K562 (cell line): ENCODE measurements at regions not wholly inside any gene's neighbourhood (a gene's known extent, or its start where the extent isn't known, plus 50 kb on each side); places are given as distances from the start of the nearest gene placed in this dataset.

Experiments
- ATAC-seq: fragments of 200-7000 bp; cut with Tn5 transposase; 3 replicates; pipeline ENCODE4 v1.9.1; 2020; ENCODE audit warnings: moderate library complexity
- BruUV-seq: library from RNA; stranded (reverse); fragments of 400-500 nt; replicated peaks from 2 replicates; lab custom pipeline; 2021; lab: Mats Ljungman, UMichigan
- CTCF ChIA-PET: fragments of 300-600 bp; formaldehyde crosslinking; extraction: SDS; loops from one replicate; lab custom pipeline; 2021; ENCODE audit warnings: low intra/inter-chr PET ratio; lab: Yijun Ruan, JAX
- POLR2A ChIA-PET: fragments of 300-600, 350-650 bp; sonication (Branson Sonifier 250); formaldehyde crosslinking; extraction: SDS; loops from one replicate; lab custom pipeline; 2021; ENCODE audit warnings: antibody characterized with exemption, inconsistent platforms; lab: Yijun Ruan, JAX
- DNase-seq, 4 experiments: peaks; one replicate each; pipeline versions ENCODE4 v3.0.0 to v3.0.0-alpha.2; 2011 to 2018; ENCODE audit warnings: low spot score in 3 of 4, mixed read lengths in 3 of 4; ENCODE audit errors: extremely low read depth in 1 of 4
- FAIRE-seq: peaks from 2 replicates; lab custom pipeline; 2011; peaks lifted over from hg19 to GRCh38; lab: Jason Lieb, UNC
- H2AFZ ChIP-seq: 2 replicates; pipeline ENCODE4 v1.6.0; 2011; ENCODE audit warnings: low read depth, low read length, control low read depth, inconsistent platforms
- H3K27ac ChIP-seq: fragments of 200-600 bp; 3 replicates; pipeline ENCODE4 v1.8.0; 2011; ENCODE audit warnings: low read depth, mild to moderate bottlenecking, control low read depth, inconsistent platforms, low read length, moderate library complexity, mixed read lengths; ENCODE audit errors: extremely low read depth
- H3K27me3 ChIP-seq, 2 experiments: fragments of 300-600 bp in 1 of 2; 2 replicates in 1 of 2; 3 replicates in 1 of 2; pipeline versions ENCODE4 v1.6.0 to v1.8.0; 2011; ENCODE audit warnings: inconsistent platforms in 2 of 2, low read length in 2 of 2, mild to moderate bottlenecking in 1 of 2, mixed read lengths in 1 of 2, moderate library complexity in 1 of 2; ENCODE audit not compliant: control insufficient read depth in 2 of 2, insufficient read depth in 2 of 2
- H3K36me3 ChIP-seq: fragments of 300-600 bp; 3 replicates; pipeline ENCODE4 v1.8.0; 2011; ENCODE audit warnings: mild to moderate bottlenecking, low read length, inconsistent platforms; ENCODE audit not compliant: control insufficient read depth, insufficient read depth
- H3K4me1 ChIP-seq, 2 experiments: fragments of 200-600 bp in 1 of 2; replicated peaks in 1 of 2; 2 replicates in 1 of 2; 3 replicates in 1 of 2; pipeline versions ENCODE4 v1.5.1 to v1.8.0; 2011; ENCODE audit warnings: inconsistent platforms in 2 of 2, low read length in 2 of 2, mild to moderate bottlenecking in 1 of 2, mixed read lengths in 1 of 2, moderate library complexity in 1 of 2; ENCODE audit not compliant: control insufficient read depth in 2 of 2, insufficient read depth in 2 of 2
- H3K4me2 ChIP-seq: 2 replicates; pipeline ENCODE4 v1.6.1; 2011; ENCODE audit warnings: low read length, control low read depth, inconsistent platforms, mixed read lengths; ENCODE audit not compliant: insufficient read depth
- H3K4me3 ChIP-seq: fragments of 200-600 bp; sonication (generic), shearing (Covaris generic); 2 replicates; pipeline ENCODE4 v1.5.1; 2016; ENCODE audit warnings: control low read depth, inconsistent platforms
- H3K79me2 ChIP-seq: fragments of 200-600 bp; 3 replicates; pipeline ENCODE4 v1.8.0; 2011; ENCODE audit warnings: low read length, inconsistent platforms; ENCODE audit not compliant: control insufficient read depth, insufficient read depth
- H3K9ac ChIP-seq, 2 experiments: 2 replicates each; pipeline versions ENCODE4 v1.6.0 to v1.6.1; 2011; ENCODE audit warnings: low read depth in 2 of 2, low read length in 2 of 2, control low read depth in 1 of 2, inconsistent platforms in 1 of 2, mild to moderate bottlenecking in 1 of 2, mixed read lengths in 1 of 2; ENCODE audit not compliant: insufficient read depth in 1 of 2
- H3K9me1 ChIP-seq: one replicate; pipeline ENCODE4 v1.6.0; 2011; ENCODE audit warnings: inconsistent platforms, mild to moderate bottlenecking, low read length, moderate library complexity; ENCODE audit not compliant: control insufficient read depth, insufficient read depth
- H3K9me3 ChIP-seq: replicated peaks from 2 replicates; pipeline ENCODE4 v1.5.1; 2011; ENCODE audit warnings: low read depth, low read length, inconsistent platforms; ENCODE audit not compliant: control insufficient read depth, insufficient read depth
- H4K20me1 ChIP-seq: replicated peaks from 2 replicates; pipeline ENCODE4 v1.6.1; 2011; ENCODE audit warnings: low read length, inconsistent platforms, mixed read lengths; ENCODE audit not compliant: control insufficient read depth, insufficient read depth
- NFIC ChIP-seq: fragments of 450-650 bp; IDR thresholded peaks from 2 replicates; pipeline ENCODE4 v1.6.1; 2017; ENCODE audit warnings: mild to moderate bottlenecking, inconsistent platforms
- TCFL5 ChIP-seq: fragments of 250-450 bp; sonication (Bioruptor Pico); conservative IDR thresholded peaks from 2 replicates; pipeline ENCODE4 v1.6.1; 2021; ENCODE audit warnings: mild to moderate bottlenecking, moderate library complexity, matching md5 sums
- ZSCAN29 ChIP-seq: fragments of 450-650 bp; IDR thresholded peaks from 2 replicates; pipeline ENCODE4 v1.6.1; 2017
- WGBS: fragments of 100-300 bp; shearing (Covaris generic); methylation state at CpG from one replicate; pipeline ENCODE4 v1.1.6; 2016; ENCODE audit warnings: low coverage, mixed read lengths; ENCODE audit not compliant: insufficient coverage; ENCODE audit errors: missing lambda C conversion rate; 5-methylcytosine and 5-hydroxymethylcytosine counted together
- in situ Hi-C: fragments of 300-500 bp; cut with MboI; formaldehyde crosslinking; loops from 4 replicates; pipeline ENCODE4 v1.15.0; 2018; ENCODE audit warnings: inconsistent platforms, mixed read lengths
- intact Hi-C: fragments of 100-400 bp; cut with micrococcal nuclease; formaldehyde crosslinking; loops from 2 replicates; pipeline ENCODE4 v1.14.2; 2022
- TF ChIP-seq, protein P1 (sequence below): sonication (generic); formaldehyde crosslinking; IDR thresholded peaks from 2 replicates; pipeline ENCODE4 v1.8.0; 2022; ENCODE audit warnings: mild to moderate bottlenecking, missing genetic modification reagents
- TF ChIP-seq, protein P2 (sequence below): sonication (generic); formaldehyde crosslinking; IDR thresholded peaks from 2 replicates; pipeline ENCODE4 v1.5.0; 2020; ENCODE audit warnings: missing genetic modification reagents

DNA sequence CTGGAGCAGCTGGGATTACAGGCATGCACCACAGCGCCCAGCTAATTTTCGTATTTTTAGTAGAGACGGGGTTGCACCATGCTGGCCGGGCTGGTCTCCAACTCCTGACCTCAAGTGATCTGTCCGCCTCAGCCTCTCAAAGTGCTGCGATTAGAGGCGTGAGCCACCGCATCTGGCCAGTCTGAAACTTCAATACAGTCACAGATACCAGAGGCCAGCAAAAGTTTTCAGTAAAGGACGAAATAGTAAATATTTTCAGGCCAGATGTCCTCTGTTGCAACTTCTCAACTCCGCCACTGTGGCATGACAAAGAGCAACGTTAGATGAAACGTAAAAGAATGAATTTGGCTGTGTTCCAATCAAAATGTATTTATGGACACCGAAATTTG lies 403.6 kb downstream of the MN1 start:
- POLR2A ChIA-PET = no interaction called here
- TF ChIP-seq ZSCAN29 = no peak
- TF ChIP-seq NFIC = peak; percentile 26; the same call in 1 of the 2 replicates
- TF ChIP-seq, all 486 proteins: peak for 1
- WGBS = 10% methylated on average over 10 of the region's 13 CpGs
- no peaks in the 10 kb centered on the region for H3K9me1 ChIP-seq
- BruUV-seq = no TSS peak
- H4K20me1 ChIP-seq = no peaks in the 10 kb centered on the region
- H3K27me3 ChIP-seq = peaks cover 0 to 2% of the 10 kb centered on the region in 2 experiments; a peak in 1 of 5 replicates
- no peaks in the 10 kb centered on the region for H3K36me3 ChIP-seq
- no peaks in the 10 kb centered on the region for H3K9me3 ChIP-seq
- H3K27ac ChIP-seq = no peak overlapping the region
- H2AFZ ChIP-seq = no peak overlapping the region
- intact Hi-C loops (no loop called here), in situ Hi-C loops (no loop called here)
- no peak overlapping the region for H3K4me2 ChIP-seq
- no peak for FAIRE-seq
- DNase-seq = no peak
- H3K9ac ChIP-seq = no peak overlapping the region
- CTCF ChIA-PET = no interaction called here
- ATAC-seq = no peak
- H3K79me2 ChIP-seq = no peaks in the 10 kb centered on the region
- H3K4me1 ChIP-seq = no peaks in the 10 kb centered on the region
- H3K4me3 ChIP-seq = no peak overlapping the region

DNA sequence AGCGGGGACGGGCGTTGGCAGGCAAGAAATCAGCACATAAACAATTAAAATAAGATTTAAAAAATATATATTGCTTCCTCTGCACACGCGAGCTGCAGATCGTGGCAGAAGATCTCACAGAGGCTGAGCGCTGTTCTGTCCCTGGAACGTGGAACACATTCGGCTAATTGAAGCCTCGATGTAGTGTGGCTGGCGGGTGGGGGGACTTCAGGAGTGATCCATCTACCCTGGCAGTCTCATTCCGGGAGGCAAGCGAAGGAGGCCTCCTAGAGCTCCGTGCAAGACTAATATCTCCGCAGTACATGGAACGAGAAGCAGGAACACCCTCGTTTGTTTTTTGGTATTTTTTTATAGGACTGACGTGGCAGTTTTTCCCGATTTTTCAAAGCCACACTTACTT lies 402.4 kb downstream of the MN1 start:
- intact Hi-C loops = no loop called here
- TF ChIP-seq, protein P1, sequence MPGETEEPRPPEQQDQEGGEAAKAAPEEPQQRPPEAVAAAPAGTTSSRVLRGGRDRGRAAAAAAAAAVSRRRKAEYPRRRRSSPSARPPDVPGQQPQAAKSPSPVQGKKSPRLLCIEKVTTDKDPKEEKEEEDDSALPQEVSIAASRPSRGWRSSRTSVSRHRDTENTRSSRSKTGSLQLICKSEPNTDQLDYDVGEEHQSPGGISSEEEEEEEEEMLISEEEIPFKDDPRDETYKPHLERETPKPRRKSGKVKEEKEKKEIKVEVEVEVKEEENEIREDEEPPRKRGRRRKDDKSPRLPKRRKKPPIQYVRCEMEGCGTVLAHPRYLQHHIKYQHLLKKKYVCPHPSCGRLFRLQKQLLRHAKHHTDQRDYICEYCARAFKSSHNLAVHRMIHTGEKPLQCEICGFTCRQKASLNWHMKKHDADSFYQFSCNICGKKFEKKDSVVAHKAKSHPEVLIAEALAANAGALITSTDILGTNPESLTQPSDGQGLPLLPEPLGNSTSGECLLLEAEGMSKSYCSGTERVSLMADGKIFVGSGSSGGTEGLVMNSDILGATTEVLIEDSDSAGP (CRISPR knock-in tag) = no peak
- TF ChIP-seq TCFL5 = no peak
- TF ChIP-seq, protein P2, sequence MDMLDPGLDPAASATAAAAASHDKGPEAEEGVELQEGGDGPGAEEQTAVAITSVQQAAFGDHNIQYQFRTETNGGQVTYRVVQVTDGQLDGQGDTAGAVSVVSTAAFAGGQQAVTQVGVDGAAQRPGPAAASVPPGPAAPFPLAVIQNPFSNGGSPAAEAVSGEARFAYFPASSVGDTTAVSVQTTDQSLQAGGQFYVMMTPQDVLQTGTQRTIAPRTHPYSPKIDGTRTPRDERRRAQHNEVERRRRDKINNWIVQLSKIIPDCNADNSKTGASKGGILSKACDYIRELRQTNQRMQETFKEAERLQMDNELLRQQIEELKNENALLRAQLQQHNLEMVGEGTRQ (CRISPR knock-in tag) = no peak
- TF ChIP-seq, all 486 proteins: peak for 0
- Histone ChIP-seq H3K79me2 (no peaks in the 10 kb centered on the region), H4K20me1 (no peaks in the 10 kb centered on the region), H3K9ac (no peak overlapping the region), H2AFZ (no peak overlapping the region), H3K4me2 (no peak overlapping the region), H3K4me1 (no peaks in the 10 kb centered on the region), H3K27me3 (peaks cover 0 to 2% of the 10 kb centered on the region in 2 experiments; a peak in 1 of 5 replicates), H3K4me3 (no peak overlapping the region), H3K9me3 (no peaks in the 10 kb centered on the region), H3K27ac (no peak overlapping the region), H3K36me3 (no peaks in the 10 kb centered on the region), H3K9me1 (no peaks in the 10 kb centered on the region)
- FAIRE-seq = no peak
- ChIA-PET CTCF (no interaction called here), POLR2A (no interaction called here)
- no peak for ATAC-seq
- no peak for DNase-seq
- WGBS = 0% methylated on average over 12 of the region's 19 CpGs
- in situ Hi-C loops = no loop called here
- BruUV-seq = no TSS peak
